Endometrial microvascular endothelial cells (primary cell): ENCODE measurements at regions not wholly inside any gene's neighbourhood (a gene's known extent, or its start where the extent isn't known, plus 50 kb on each side); places are given as distances from the start of the nearest gene placed in this dataset.

Source experiments
- in situ Hi-C: cut with HindIII; loops from 2 replicates; pipeline ENCODE4 v1.10.0; 2017; ENCODE audit warnings: low sequenced_read_pairs, low pct_unique_long_range_greater_than_20kb; ENCODE audit errors: inconsistent ontology term

DNA sequence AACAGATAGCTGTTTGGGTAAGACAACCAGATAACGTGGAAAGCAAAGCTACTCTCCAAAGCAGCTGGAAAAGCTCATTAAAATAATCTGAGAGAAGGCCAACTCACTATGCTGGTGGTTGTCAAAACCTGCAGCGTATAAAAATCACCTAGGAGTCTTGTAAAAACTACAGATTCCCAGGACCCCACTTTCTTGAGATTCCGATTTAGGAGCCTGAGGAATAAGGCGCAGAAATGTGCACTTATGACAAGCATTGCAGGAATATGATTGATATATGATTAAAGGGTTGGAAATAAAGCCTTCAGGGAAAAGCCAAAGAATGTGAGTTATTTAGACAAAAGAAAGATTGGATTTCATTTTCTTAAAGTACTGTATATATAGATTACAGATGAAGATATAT lies 285.0 kb upstream of the PTGER4 start:
- in situ Hi-C loops: no loop called here

DNA sequence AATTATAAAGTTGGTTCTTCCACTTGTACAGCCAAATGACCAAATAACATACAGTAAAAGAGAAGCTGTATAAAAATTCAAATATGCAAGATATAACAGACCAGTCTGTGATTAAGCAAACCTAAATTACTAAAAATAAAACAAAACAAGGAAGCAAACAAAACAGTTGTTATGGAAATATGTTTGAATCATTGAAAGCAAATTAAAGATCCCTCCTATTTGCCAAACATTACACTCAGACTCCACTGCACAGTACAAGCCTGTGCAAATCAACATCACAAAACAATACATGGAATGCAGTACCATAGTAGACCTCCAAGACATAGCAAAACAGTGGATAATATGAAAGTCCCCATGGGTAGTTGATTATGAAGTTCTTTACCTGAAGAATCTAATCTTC lies 288.1 kb upstream of the PTGER4 start:
- in situ Hi-C loops: no loop called here

DNA sequence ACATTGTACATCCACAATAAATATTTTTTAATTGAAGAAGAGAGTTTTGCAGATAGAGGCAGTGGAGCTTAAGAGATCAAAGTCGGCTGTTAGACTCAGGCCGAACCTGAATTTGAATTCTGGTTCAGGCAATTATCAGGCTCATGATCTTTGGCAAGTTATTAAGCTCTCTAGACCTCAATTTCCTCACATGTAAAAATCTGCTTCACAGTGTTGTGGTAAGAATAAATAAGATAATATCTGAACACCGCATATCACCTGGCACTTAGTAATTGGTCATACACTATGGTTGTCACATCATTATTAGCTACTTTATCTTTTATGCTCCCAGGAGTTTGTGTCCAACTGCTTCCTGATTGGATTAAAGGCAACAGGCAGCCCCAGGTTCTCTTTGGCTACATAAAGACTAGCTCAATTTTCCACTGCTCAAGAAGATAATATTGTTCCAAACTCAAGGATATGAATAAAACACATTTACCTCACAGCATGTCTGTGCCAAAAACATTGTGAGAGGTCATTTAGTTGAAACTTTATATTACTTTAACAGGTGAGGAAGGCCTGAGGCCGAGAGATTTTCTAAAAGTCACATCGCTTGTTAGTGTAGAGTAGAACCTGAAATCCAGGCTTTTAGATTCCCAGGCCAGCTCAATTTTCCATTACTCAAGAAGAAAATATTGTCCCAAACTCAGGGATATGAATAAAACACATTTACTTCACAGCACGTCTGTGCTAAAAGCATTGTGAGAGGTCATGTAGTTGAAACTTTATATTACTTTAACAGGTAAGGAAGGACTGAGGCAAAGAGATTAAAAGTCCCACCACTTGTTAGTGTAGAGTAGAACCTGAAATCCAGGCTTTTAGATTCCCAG lies 289.2 kb upstream of the PTGER4 start:
- in situ Hi-C loops: no loop called here

DNA sequence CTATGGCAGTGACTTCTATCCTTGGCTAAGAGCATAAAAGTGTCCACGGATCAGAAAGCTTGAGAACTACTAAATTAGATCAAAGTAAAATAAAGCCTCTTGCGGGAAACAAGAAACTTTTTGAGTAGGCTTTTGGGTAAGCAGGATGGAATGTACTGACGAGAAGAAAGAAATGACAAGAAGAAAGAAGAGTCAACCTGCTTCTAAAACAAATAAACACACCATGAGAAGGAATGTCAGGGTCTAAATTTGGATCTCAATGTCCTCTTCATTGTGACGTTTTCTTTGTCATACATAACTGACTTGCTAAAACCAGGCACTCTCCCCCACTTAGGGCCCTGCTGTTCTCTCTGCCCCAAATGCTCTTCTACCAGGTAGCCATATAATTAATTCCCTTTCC lies 290.1 kb upstream of the PTGER4 start:
- in situ Hi-C loops: no loop called here

GRCh38 chr5:40386289-40386688 lies 293.4 kb upstream of the PTGER4 start:
- in situ Hi-C loops: no loop called here

DNA sequence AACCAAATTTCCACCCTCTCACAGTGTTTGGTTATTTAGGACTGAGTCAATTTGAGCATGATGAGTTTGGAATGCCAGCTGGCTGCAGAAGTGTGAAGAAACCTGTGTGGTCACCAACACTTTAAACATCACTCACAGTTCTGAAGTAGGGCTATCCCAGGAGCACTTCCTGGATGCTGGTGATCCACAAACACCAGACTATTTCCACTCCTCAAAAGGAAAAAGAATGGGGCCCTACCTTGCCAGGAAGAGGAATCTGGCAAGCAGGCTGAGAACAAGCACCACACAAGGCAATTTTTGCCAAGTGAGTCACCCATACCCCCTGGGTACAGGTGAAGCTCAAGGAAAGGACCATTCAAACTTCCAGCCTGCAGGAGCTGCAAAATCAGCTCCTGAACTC lies 294.2 kb upstream of the PTGER4 start:
- in situ Hi-C loops: no loop called here

DNA sequence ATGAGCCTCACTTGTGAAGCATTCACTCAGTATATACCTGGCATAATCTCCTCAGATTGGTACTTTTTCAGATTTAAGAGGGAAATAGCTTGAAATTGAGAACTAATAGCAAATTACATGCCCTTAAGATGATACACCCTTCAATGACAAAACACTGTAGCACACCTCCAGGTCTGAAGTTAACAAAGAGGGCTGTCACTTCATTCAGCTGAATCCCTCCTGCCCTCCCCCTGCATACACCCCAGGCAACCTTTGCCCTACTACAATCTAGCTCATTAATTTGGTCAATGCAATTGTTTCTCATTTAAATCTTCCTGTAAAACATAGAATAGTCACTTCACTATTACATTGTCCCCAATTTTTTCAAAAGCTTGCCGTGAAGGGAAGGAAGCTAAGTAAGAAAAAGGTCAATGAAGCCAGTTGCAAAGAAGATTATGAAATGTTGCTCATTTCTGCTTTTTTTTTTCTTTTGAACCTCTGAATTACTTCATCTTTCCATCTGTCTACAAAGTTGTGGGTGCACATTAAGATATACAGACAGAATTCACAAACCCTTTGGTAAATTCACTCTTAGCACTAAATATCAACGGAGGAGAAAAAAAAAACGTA lies 294.8 kb upstream of the PTGER4 start:
- in situ Hi-C loops: no loop called here

DNA sequence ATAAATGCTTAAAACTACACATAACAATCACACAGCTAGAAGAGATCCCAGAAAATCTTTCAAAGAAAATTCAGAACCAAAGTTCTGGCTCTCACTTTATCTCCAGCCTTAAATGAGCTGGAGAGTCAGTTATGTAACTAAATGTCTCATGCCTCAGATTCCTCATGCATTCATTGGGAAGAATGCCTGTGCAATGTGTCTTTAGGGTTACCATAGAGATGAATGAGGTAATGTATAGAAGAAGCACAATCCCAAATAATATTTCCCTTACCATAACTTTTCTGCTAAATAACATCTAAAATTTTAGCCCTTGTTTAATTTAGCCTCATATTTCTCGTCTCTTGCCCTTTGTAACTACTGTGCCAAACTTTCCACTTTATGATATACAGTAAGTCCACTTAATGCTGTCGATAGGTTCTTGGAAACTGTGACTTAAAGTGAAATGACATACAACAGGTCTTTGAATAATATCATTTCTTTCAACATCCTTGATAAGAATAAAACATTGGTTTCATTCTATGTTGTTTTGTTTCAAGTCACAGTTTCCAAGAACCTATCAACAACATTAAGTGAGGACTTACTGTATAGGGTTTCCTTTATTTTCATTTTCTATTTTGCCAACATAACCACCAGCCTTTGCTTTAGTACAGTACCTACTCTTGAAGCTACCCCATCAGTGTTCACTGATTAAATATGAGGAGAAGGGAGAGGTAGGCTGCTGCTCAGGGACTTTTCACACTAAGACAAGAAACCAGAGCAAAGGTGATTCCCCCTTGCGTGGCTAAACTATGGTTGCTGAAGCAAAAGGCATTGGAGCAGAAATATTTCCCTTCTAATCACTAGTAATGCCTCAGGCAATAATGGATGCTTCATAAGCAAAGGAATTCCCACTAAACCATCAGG lies 295.7 kb upstream of the PTGER4 start:
- in situ Hi-C loops: no loop called here

- in situ Hi-C loops: no loop called here
Observed at GRCh38 chr5:40381676-40382363, 297.9 kb upstream of the PTGER4 start.

DNA sequence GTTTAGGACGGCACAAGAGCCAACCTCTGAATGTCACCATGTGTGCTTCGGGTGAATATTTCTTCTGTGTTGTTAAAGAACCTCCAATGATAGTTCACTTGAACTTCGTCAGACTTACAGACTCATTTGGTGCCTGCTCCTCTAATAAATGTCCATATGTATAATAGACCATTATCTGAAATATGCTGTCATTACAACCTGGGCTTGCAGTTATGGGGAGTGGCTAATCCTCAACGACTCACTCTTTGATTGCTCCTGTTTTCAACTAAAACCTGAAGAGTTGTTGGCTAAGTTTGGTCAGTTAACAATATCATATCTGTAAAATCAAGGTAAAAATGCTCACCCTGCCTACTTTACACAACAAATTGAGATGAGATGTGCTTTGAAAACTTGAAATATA lies 298.7 kb upstream of the PTGER4 start:
- in situ Hi-C loops: no loop called here

- in situ Hi-C loops: no loop called here
Observed at GRCh38 chr5:40378396-40379177, 301.1 kb upstream of the PTGER4 start.

GRCh38 chr5:40376566-40376965 lies 303.1 kb upstream of the PTGER4 start:
- in situ Hi-C loops: no loop called here

GRCh38 chr5:40374853-40375252 lies 304.9 kb upstream of the PTGER4 start:
- in situ Hi-C loops: no loop called here

GRCh38 chr5:40368200-40368599 lies 311.5 kb upstream of the PTGER4 start:
- in situ Hi-C loops: no loop called here

DNA sequence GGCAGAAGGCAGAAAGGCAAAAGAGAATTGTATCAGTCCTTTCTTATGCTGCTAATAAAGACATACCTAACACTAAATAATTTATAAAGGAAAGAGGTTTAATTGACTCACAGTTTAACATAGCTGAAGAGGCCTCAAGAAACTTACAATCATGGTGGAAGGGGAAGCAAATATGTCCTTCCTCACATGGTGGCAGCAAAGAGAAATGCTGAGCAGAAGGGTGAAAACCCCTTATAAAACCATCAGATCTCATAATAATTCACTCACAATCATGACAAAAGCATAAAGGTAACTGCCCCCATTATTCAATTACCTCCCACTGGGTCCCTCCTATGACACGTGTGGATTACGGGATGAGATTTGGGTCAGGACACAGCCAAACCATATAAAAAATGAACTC lies 312.5 kb upstream of the PTGER4 start:
- in situ Hi-C loops: no loop called here

GRCh38 chr5:40365342-40366330 lies 314.1 kb upstream of the PTGER4 start:
- in situ Hi-C loops: no loop called here

DNA sequence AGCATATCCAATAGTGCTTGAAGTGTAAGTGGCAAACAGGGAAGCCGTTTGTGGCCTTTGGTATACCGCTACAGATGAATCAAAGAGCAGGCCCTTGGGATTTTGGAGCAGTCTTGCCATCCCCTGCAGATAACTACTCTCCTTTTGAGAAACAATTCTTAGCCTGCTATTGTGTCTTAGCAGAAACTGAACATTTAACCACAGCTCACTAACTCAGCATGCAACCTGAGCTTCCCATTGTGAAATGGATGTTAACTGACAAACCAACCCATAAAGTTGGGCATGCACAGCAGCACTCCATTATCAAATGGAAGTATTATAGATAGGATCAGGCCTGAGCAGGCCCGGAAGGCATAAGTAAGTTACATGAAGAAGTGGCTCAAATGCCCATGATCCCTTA lies 315.3 kb upstream of the PTGER4 start:
- in situ Hi-C loops: no loop called here
